ENCODE measurements at regions not wholly inside any gene's neighbourhood (a gene's known extent, or its start where the extent isn't known, plus 50 kb on each side); places are given as distances from the start of the nearest gene placed in this dataset.

DNA sequence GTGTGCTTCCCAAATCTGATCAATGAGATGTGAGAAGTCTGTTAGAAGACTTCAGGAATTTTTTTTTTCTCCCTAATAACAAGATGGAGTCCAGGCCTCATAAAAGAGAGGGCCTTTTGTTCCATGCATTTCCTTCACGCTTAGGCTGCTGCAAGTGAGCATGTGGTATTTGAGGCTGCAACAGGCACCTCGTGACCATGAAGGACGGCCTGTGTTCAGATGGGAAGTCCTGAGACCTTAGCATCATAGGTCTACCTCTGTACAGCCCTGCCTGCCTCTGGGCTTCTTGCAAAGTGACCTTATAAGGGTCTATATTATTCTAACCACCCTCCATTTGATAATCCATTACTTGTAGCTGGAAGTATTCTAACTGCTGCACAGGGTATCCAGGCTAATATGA lies 86.6 kb downstream of the BOD1 start:
- no peaks in the 10 kb centered on the region for H3K9me2 ChIP-seq (ENCODE audit: insufficient read depth)
- BruUV-seq (replicated peaks): no TSS peak
- no peak overlapping the region for H3K4me2 ChIP-seq (ENCODE audit: low read length)
- H3K27ac ChIP-seq (ENCODE audit: low read depth, low read length): no peak overlapping the region
- RAD21 ChIA-PET (ENCODE audit: low non-redundant PET in 1 of 2, low total read pairs in 2 of 2, uncharacterized antibody in 2 of 2, unreplicated experiment in 2 of 2): no interaction called here
- H3K79me2 ChIP-seq (ENCODE audit: insufficient read depth, low read length): no peaks in the 10 kb centered on the region
- POLR2A ChIA-PET: no interaction called here
- no peak overlapping the region for H3K4me3 ChIP-seq (replicated peaks in 1 of 2; ENCODE audit: low read depth in 1 of 2, low read length in 2 of 2)
- no peak overlapping the region for H3K9ac ChIP-seq (ENCODE audit: low read length)
- H3K9me3 ChIP-seq (ENCODE audit: control insufficient read depth in 1 of 2, insufficient read depth in 1 of 2, low read depth in 1 of 2, low read length in 2 of 2): no peaks in the 10 kb centered on the region
- no peak for TF ChIP-seq JUND (IDR thresholded peaks at IDR 0.05)
- ATAC-seq: no peak
- DNase-seq (ENCODE audit: low read depth, low spot score): no peak
- no peaks in the 10 kb centered on the region for H3K36me3 ChIP-seq (ENCODE audit: control insufficient read depth in 1 of 2, insufficient read depth in 2 of 2, low read length in 2 of 2)
- CTCF ChIA-PET: no interaction called here
- no peak overlapping the region for H2AFZ ChIP-seq (ENCODE audit: low read depth, low read length, poor library complexity, severe bottlenecking)
- intact Hi-C loops (cut with micrococcal nuclease): no loop called here
- H4K20me1 ChIP-seq (ENCODE audit: insufficient read depth): no peaks in the 10 kb centered on the region
- no peaks in the 10 kb centered on the region for H3K4me1 ChIP-seq (ENCODE audit: control insufficient read depth in 1 of 2, insufficient read depth in 2 of 2, low read length in 2 of 2)
- H3K27me3 ChIP-seq (ENCODE audit: insufficient read depth, low read length): no peaks in the 10 kb centered on the region

DNA sequence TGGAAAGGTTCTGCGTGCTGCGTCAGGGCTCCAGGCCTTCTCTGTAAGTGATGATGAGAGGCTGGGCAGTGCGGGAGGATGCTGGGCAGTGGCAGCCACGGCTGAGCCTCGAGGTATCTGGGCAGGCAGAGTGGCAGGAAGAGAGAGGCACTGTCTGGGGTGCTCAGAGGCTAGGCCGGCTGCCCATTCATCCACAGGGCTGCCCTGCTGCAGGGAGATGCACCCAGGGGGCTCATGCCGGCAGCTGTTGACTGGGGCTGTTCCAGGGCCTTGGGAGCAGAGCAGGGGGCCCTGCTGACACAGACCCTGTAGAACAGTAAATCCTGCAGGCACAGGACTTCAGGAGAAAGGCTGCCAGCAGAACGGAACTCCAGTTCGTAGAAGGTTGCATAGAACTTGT lies 88.8 kb downstream of the BOD1 start:
- Histone ChIP-seq H3K9me2 (ENCODE audit: insufficient read depth) (no peaks in the 10 kb centered on the region), H2AFZ (ENCODE audit: low read depth, low read length, poor library complexity, severe bottlenecking) (no peak overlapping the region), H3K9ac (ENCODE audit: low read length) (no peak overlapping the region), H3K4me3 (replicated peaks in 1 of 2; ENCODE audit: low read depth in 1 of 2, low read length in 2 of 2) (no peak overlapping the region), H3K4me2 (ENCODE audit: low read length) (no peak overlapping the region), H3K79me2 (ENCODE audit: insufficient read depth, low read length) (no peaks in the 10 kb centered on the region), H3K27ac (ENCODE audit: low read depth, low read length) (no peak overlapping the region), H3K36me3 (ENCODE audit: control insufficient read depth in 1 of 2, insufficient read depth in 2 of 2, low read length in 2 of 2) (no peaks in the 10 kb centered on the region), H4K20me1 (ENCODE audit: insufficient read depth) (no peaks in the 10 kb centered on the region), H3K9me3 (ENCODE audit: control insufficient read depth in 1 of 2, insufficient read depth in 1 of 2, low read depth in 1 of 2, low read length in 2 of 2) (no peaks in the 10 kb centered on the region), H3K27me3 (ENCODE audit: insufficient read depth, low read length) (no peaks in the 10 kb centered on the region), H3K4me1 (ENCODE audit: control insufficient read depth in 1 of 2, insufficient read depth in 2 of 2, low read length in 2 of 2) (no peaks in the 10 kb centered on the region)
- intact Hi-C loops (cut with micrococcal nuclease): no loop called here
- RAD21 ChIA-PET (ENCODE audit: low non-redundant PET in 1 of 2, low total read pairs in 2 of 2, uncharacterized antibody in 2 of 2, unreplicated experiment in 2 of 2): no interaction called here
- CTCF ChIA-PET: no interaction called here
- DNase-seq (ENCODE audit: low read depth, low spot score) (no peak), ATAC-seq (no peak)
- BruUV-seq (replicated peaks): no TSS peak
- POLR2A ChIA-PET: no interaction called here
- TF ChIP-seq ZFX (IDR thresholded peaks at IDR 0.05): no peak
- TF ChIP-seq POLR2AphosphoS5 (IDR thresholded peaks at IDR 0.05; ENCODE audit: low read depth, low read length): no peak
- no peak for TF ChIP-seq SP1 (IDR thresholded peaks at IDR 0.05; ENCODE audit: low read depth)
- no peak for TF ChIP-seq EGR1 (IDR thresholded peaks at IDR 0.05; ENCODE audit: low read depth)
- TF ChIP-seq SIN3A (IDR thresholded peaks at IDR 0.05; ENCODE audit: low read depth): no peak
- no peak for TF ChIP-seq RAD21 (IDR thresholded peaks at IDR 0.05; ENCODE audit: low read depth)
- TF ChIP-seq YY1 (IDR thresholded peaks at IDR 0.05; ENCODE audit: extremely low read depth, insufficient replicate concordance, low read depth, low read length): no peak
- no peak for TF ChIP-seq ELF1 (IDR thresholded peaks at IDR 0.05; ENCODE audit: borderline replicate concordance, low read depth)
- no peak for TF ChIP-seq SRF (IDR thresholded peaks at IDR 0.05; ENCODE audit: low read depth)
- TF ChIP-seq, protein P1, sequence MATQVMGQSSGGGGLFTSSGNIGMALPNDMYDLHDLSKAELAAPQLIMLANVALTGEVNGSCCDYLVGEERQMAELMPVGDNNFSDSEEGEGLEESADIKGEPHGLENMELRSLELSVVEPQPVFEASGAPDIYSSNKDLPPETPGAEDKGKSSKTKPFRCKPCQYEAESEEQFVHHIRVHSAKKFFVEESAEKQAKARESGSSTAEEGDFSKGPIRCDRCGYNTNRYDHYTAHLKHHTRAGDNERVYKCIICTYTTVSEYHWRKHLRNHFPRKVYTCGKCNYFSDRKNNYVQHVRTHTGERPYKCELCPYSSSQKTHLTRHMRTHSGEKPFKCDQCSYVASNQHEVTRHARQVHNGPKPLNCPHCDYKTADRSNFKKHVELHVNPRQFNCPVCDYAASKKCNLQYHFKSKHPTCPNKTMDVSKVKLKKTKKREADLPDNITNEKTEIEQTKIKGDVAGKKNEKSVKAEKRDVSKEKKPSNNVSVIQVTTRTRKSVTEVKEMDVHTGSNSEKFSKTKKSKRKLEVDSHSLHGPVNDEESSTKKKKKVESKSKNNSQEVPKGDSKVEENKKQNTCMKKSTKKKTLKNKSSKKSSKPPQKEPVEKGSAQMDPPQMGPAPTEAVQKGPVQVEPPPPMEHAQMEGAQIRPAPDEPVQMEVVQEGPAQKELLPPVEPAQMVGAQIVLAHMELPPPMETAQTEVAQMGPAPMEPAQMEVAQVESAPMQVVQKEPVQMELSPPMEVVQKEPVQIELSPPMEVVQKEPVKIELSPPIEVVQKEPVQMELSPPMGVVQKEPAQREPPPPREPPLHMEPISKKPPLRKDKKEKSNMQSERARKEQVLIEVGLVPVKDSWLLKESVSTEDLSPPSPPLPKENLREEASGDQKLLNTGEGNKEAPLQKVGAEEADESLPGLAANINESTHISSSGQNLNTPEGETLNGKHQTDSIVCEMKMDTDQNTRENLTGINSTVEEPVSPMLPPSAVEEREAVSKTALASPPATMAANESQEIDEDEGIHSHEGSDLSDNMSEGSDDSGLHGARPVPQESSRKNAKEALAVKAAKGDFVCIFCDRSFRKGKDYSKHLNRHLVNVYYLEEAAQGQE (IDR thresholded peaks at IDR 0.05; ENCODE audit: low read depth): no peak
- TF ChIP-seq FOSL1 (IDR thresholded peaks at IDR 0.05; ENCODE audit: low read depth): no peak
- TF ChIP-seq EZH2phosphoT487 (IDR thresholded peaks at IDR 0.05; ENCODE audit: borderline replicate concordance): no peak
- TF ChIP-seq CTCF (IDR thresholded peaks at IDR 0.05 in 2 of 3, conservative IDR thresholded peaks at IDR 0.05 in 1 of 3; ENCODE audit: borderline replicate concordance in 1 of 3, insufficient read depth in 1 of 3, low read depth in 2 of 3, low read length in 2 of 3): no peak
- TF ChIP-seq POLR2A (IDR thresholded peaks at IDR 0.05; ENCODE audit: borderline replicate concordance, extremely low read depth, insufficient read depth, insufficient read length): no peak
- TF ChIP-seq TCF7L2 (IDR thresholded peaks at IDR 0.05; ENCODE audit: borderline replicate concordance, extremely low read depth, insufficient read depth, insufficient read length): no peak

Data from HCT116 (cell line).